Chondrocyte (in vitro differentiated cells): ENCODE measurements at regions not wholly inside any gene's neighbourhood (a gene's known extent, or its start where the extent isn't known, plus 50 kb on each side); places are given as distances from the start of the nearest gene placed in this dataset.

Experiments
- DNase-seq: peaks from one replicate; pipeline ENCODE4 v3.0.0; 2021; ENCODE audit warnings: mixed read lengths, low spot score
- H3K27ac Mint-ChIP-seq: one replicate; pipeline ENCODE4 v1.8.0; 2021; ENCODE audit warnings: mild to moderate bottlenecking, moderate library complexity, mixed read lengths; ENCODE audit not compliant: unreplicated experiment
- H3K27me3 Mint-ChIP-seq: 2 replicates; pipeline ENCODE4 v1.8.0; 2021; ENCODE audit warnings: low read depth, mixed read lengths
- H3K36me3 Mint-ChIP-seq: 2 replicates; pipeline ENCODE4 v1.8.0; 2021; ENCODE audit warnings: low read depth, mixed read lengths
- H3K4me1 Mint-ChIP-seq: 2 replicates; pipeline ENCODE4 v1.8.0; 2021; ENCODE audit warnings: low read depth, mild to moderate bottlenecking, mixed read lengths
- H3K4me3 Mint-ChIP-seq: one replicate; pipeline ENCODE4 v1.8.0; 2021; ENCODE audit warnings: mild to moderate bottlenecking, moderate library complexity, mixed read lengths; ENCODE audit not compliant: unreplicated experiment
- H3K9me3 Mint-ChIP-seq: 2 replicates; pipeline ENCODE4 v1.8.0; 2021; ENCODE audit warnings: low read depth, mixed read lengths
- CTCF ChIP-seq: fragments of 200-600 bp; sonication (generic); IDR thresholded peaks from 2 replicates; pipeline ENCODE4 v1.5.0; 2021; ENCODE audit warnings: antibody characterized with exemption, mild to moderate bottlenecking, moderate library complexity

- no peak for TF ChIP-seq CTCF
- H3K4me1 Mint-ChIP-seq: no peaks in the 10 kb centered on the region
- H3K4me3 Mint-ChIP-seq: no peak overlapping the region
- no peak overlapping the region for H3K27ac Mint-ChIP-seq
- peaks cover 23% of the 10 kb centered on the region for H3K27me3 Mint-ChIP-seq
- H3K36me3 Mint-ChIP-seq: no peaks in the 10 kb centered on the region
- no peaks in the 10 kb centered on the region for H3K9me3 Mint-ChIP-seq
- DNase-seq: no peak
These were observed 136.7 kb downstream of the FCRL5 start for GRCh38 chr1:157415661-157416060.

- Mint-ChIP-seq H3K9me3 (no peaks in the 10 kb centered on the region), H3K27ac (no peak overlapping the region), H3K36me3 (no peaks in the 10 kb centered on the region), H3K4me1 (no peaks in the 10 kb centered on the region), H3K27me3 (peaks cover 16% of the 10 kb centered on the region), H3K4me3 (no peak overlapping the region)
- no peak for DNase-seq
- TF ChIP-seq CTCF: no peak
These were observed 140.0 kb downstream of the FCRL5 start for GRCh38 chr1:157412308-157412707.

- no peak for TF ChIP-seq CTCF
- H3K9me3 Mint-ChIP-seq: no peaks in the 10 kb centered on the region
- DNase-seq: no peak
- H3K27me3 Mint-ChIP-seq: peaks cover 13% of the 10 kb centered on the region
- H3K36me3 Mint-ChIP-seq: no peaks in the 10 kb centered on the region
- no peak overlapping the region for H3K27ac Mint-ChIP-seq
- no peaks in the 10 kb centered on the region for H3K4me1 Mint-ChIP-seq
- H3K4me3 Mint-ChIP-seq: no peak overlapping the region
These were observed 140.5 kb downstream of the FCRL5 start for GRCh38 chr1:157411769-157412168.

- no peak overlapping the region for H3K4me3 Mint-ChIP-seq
- no peak for DNase-seq
- peaks cover 11% of the 10 kb centered on the region for H3K27me3 Mint-ChIP-seq
- no peaks in the 10 kb centered on the region for H3K36me3 Mint-ChIP-seq
- H3K4me1 Mint-ChIP-seq: no peaks in the 10 kb centered on the region
- no peak overlapping the region for H3K27ac Mint-ChIP-seq
- TF ChIP-seq CTCF: no peak
- H3K9me3 Mint-ChIP-seq: no peaks in the 10 kb centered on the region
These were observed 141.3 kb downstream of the FCRL5 start for GRCh38 chr1:157411064-157411463.

GRCh38 chr1:157410457-157410856 is 141.9 kb downstream of the FCRL5 start:
- no peaks in the 10 kb centered on the region for H3K36me3 Mint-ChIP-seq
- TF ChIP-seq CTCF: no peak
- H3K4me1 Mint-ChIP-seq: no peaks in the 10 kb centered on the region
- no peak overlapping the region for H3K4me3 Mint-ChIP-seq
- H3K9me3 Mint-ChIP-seq: no peaks in the 10 kb centered on the region
- no peak for DNase-seq
- no peak overlapping the region for H3K27ac Mint-ChIP-seq
- H3K27me3 Mint-ChIP-seq: peaks cover 11% of the 10 kb centered on the region
